Chondrocyte (in vitro differentiated cells): ENCODE measurements at regions not wholly inside any gene's neighbourhood (a gene's known extent, or its start where the extent isn't known, plus 50 kb on each side); places are given as distances from the start of the nearest gene placed in this dataset.
A peak's percentile ranks its signal among the peaks of the same experiment; 100 is the strongest.

Experiments
- DNase-seq: peaks from one replicate; pipeline ENCODE4 v3.0.0; 2021; ENCODE audit warnings: mixed read lengths, low spot score
- H3K27ac Mint-ChIP-seq: one replicate; pipeline ENCODE4 v1.8.0; 2021; ENCODE audit warnings: mild to moderate bottlenecking, moderate library complexity, mixed read lengths; ENCODE audit not compliant: unreplicated experiment
- H3K27me3 Mint-ChIP-seq: 2 replicates; pipeline ENCODE4 v1.8.0; 2021; ENCODE audit warnings: low read depth, mixed read lengths
- H3K36me3 Mint-ChIP-seq: 2 replicates; pipeline ENCODE4 v1.8.0; 2021; ENCODE audit warnings: low read depth, mixed read lengths
- H3K4me1 Mint-ChIP-seq: 2 replicates; pipeline ENCODE4 v1.8.0; 2021; ENCODE audit warnings: low read depth, mild to moderate bottlenecking, mixed read lengths
- H3K4me3 Mint-ChIP-seq: one replicate; pipeline ENCODE4 v1.8.0; 2021; ENCODE audit warnings: mild to moderate bottlenecking, moderate library complexity, mixed read lengths; ENCODE audit not compliant: unreplicated experiment
- H3K9me3 Mint-ChIP-seq: 2 replicates; pipeline ENCODE4 v1.8.0; 2021; ENCODE audit warnings: low read depth, mixed read lengths
- TF ChIP-seq, protein P1 (sequence below): fragments of 200-600 bp; sonication (generic); IDR thresholded peaks from 2 replicates; pipeline ENCODE4 v1.5.0; 2021; ENCODE audit warnings: antibody characterized with exemption, mild to moderate bottlenecking, moderate library complexity

DNA sequence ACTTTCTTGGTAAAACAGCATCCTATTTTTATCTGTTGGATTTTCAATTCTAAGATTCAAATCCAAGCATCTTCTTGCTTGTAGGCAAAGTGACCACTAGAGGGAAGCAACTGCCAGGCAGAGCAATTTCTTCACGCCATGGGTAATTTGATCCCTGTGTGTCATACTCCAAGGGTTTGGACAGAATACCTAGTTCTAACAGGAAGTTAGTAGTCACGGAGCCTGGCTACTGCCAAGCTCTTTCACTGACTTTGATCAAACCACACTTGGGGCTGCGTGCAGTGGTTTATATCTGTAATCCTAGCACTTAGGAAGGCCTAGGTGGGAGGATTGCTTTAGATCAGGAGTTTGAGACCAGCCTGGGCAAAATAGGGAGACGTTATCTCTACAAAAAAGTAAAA, 473.6 kb upstream of the TNC start:
- Mint-ChIP-seq H3K27me3 (no peaks in the 10 kb centered on the region), H3K9me3 (peaks cover 11% of the 10 kb centered on the region), H3K4me3 (no peak overlapping the region), H3K36me3 (no peaks in the 10 kb centered on the region), H3K4me1 (peaks cover 61% of the 10 kb centered on the region), H3K27ac (peak overlapping the region; percentile 97)
- no peak for DNase-seq
- TF ChIP-seq, protein P1, sequence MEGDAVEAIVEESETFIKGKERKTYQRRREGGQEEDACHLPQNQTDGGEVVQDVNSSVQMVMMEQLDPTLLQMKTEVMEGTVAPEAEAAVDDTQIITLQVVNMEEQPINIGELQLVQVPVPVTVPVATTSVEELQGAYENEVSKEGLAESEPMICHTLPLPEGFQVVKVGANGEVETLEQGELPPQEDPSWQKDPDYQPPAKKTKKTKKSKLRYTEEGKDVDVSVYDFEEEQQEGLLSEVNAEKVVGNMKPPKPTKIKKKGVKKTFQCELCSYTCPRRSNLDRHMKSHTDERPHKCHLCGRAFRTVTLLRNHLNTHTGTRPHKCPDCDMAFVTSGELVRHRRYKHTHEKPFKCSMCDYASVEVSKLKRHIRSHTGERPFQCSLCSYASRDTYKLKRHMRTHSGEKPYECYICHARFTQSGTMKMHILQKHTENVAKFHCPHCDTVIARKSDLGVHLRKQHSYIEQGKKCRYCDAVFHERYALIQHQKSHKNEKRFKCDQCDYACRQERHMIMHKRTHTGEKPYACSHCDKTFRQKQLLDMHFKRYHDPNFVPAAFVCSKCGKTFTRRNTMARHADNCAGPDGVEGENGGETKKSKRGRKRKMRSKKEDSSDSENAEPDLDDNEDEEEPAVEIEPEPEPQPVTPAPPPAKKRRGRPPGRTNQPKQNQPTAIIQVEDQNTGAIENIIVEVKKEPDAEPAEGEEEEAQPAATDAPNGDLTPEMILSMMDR = peak; percentile 97

DNA sequence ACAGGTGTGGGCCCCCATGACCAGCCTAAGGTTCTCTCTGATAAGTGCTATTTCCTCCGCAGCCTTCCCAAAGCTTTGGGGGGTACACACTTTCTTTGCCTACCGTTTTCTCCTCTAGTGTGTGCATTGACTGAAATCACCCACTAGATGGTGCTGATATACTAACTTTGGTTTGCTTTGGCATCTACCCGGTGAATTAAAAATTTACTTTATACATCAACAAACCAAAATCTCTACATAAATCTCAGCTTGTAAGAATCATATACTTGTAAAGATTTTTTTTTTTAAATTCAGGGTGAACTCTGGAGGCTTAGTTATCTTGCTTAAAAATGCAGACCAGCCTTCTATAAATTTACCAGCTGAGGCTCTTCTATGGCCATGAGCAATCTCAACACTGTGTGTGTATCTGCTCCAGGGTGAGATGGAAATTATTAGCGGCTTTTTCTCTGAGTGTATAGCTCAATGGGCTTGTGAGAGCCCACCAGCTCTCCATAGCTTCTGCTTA, 475.7 kb upstream of the TNC start:
- Mint-ChIP-seq H3K9me3 (peaks cover 11% of the 10 kb centered on the region), H3K4me3 (no peak overlapping the region), H3K4me1 (peaks cover 82% of the 10 kb centered on the region), H3K36me3 (no peaks in the 10 kb centered on the region), H3K27me3 (no peaks in the 10 kb centered on the region), H3K27ac (peak overlapping the region; percentile 88)
- no peak for DNase-seq
- TF ChIP-seq, protein P1 = peak; percentile 99

DNA sequence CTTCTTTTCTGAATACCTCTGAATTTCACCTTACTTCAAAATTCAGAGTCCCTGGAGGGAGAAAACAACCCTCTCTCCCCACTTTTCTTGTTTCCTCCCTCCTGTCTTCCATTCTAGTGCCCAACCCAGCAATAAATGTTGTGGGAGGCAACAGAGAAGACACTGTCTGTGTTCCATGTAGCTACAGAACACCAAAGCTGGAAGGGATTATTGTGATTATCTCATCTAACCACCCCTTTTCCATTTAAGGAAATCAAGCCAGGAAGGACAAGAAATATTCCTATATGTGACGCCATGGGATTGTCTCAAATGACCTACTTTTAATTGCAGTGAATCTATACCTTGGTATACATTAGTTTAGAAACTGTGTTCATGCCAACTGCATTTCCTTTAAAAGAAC, 476.6 kb upstream of the TNC start:
- no peaks in the 10 kb centered on the region for H3K36me3 Mint-ChIP-seq
- no peaks in the 10 kb centered on the region for H3K27me3 Mint-ChIP-seq
- H3K9me3 Mint-ChIP-seq = peaks cover 6% of the 10 kb centered on the region
- H3K4me3 Mint-ChIP-seq = no peak overlapping the region
- H3K27ac Mint-ChIP-seq = peak overlapping the region; percentile 88
- H3K4me1 Mint-ChIP-seq = peaks cover 90% of the 10 kb centered on the region
- TF ChIP-seq, protein P1 = no peak
- no peak for DNase-seq

- Mint-ChIP-seq H3K27ac (peak overlapping the region; percentile 88), H3K4me1 (peaks cover 83% of the 10 kb centered on the region), H3K4me3 (peak overlapping the region; percentile 62), H3K27me3 (no peaks in the 10 kb centered on the region), H3K9me3 (no peaks in the 10 kb centered on the region), H3K36me3 (no peaks in the 10 kb centered on the region)
- DNase-seq = no peak
- TF ChIP-seq, protein P1 = no peak
Observed at GRCh38 chr9:115596021-115596745, 478.2 kb upstream of the TNC start.

DNA sequence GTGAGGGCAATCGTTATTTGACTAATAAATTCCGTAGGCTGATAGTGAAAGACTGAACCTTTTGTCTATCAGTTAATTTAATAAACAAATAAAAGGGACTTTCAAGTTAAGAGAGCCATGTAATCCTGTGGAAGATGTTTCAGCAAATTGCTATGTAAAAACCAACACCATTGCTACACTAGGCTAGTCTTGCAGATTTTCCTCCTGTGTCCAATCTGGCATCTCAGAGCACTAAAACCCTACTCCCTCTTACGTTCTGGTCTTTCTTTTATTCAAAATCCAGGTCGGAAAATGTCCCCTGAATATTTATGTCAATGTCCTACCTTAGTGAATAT, 478.8 kb upstream of the TNC start:
- Mint-ChIP-seq H3K4me1 (peaks cover 78% of the 10 kb centered on the region), H3K4me3 (peak overlapping the region; percentile 62), H3K27me3 (no peaks in the 10 kb centered on the region), H3K36me3 (peaks cover 2% of the 10 kb centered on the region), H3K27ac (peak overlapping the region; percentile 88), H3K9me3 (no peaks in the 10 kb centered on the region)
- TF ChIP-seq, protein P1 = no peak
- no peak for DNase-seq
